DOHH2 (cell line): ENCODE measurements at regions not wholly inside any gene's neighbourhood (a gene's known extent, or its start where the extent isn't known, plus 50 kb on each side); places are given as distances from the start of the nearest gene placed in this dataset.

Experiments used
- H3F3A ChIP-seq: fragments of 200-600 bp; sonication (generic), shearing (Covaris generic); 2 replicates; pipeline ENCODE4 v1.6.0; 2016; ENCODE audit warnings: antibody characterized with exemption, mild to moderate bottlenecking; ENCODE audit not compliant: control insufficient read depth, insufficient read depth
- H3K27ac ChIP-seq: fragments of 200-600 bp; sonication (generic); 2 replicates; pipeline ENCODE4 v1.5.1; 2014; ENCODE audit warnings: low read depth, mild to moderate bottlenecking, low read length, moderate library complexity
- H3K27me3 ChIP-seq: fragments of 200-600 bp; sonication (generic); 2 replicates; pipeline ENCODE4 v1.6.1; 2014; ENCODE audit warnings: mild to moderate bottlenecking, low read length, mixed read lengths; ENCODE audit not compliant: control insufficient read depth
- H3K36me3 ChIP-seq: fragments of 200-600 bp; sonication (generic); 2 replicates; pipeline ENCODE4 v1.6.1; 2014; ENCODE audit warnings: mild to moderate bottlenecking, low read length, moderate library complexity, mixed read lengths; ENCODE audit not compliant: control insufficient read depth
- H3K4me1 ChIP-seq: fragments of 200-600 bp; sonication (generic); 2 replicates; pipeline ENCODE4 v1.6.1; 2014; ENCODE audit warnings: mild to moderate bottlenecking, low read length, mixed read lengths; ENCODE audit not compliant: control insufficient read depth
- H3K4me2 ChIP-seq: fragments of 200-600 bp; sonication (generic); 2 replicates; pipeline ENCODE4 v1.6.0; 2014; ENCODE audit warnings: mild to moderate bottlenecking, low read length, moderate library complexity
- H3K4me3 ChIP-seq: fragments of 200-600 bp; sonication (generic); 2 replicates; pipeline ENCODE4 v1.5.1; 2014; ENCODE audit warnings: mild to moderate bottlenecking, low read length, mixed read lengths
- H3K79me2 ChIP-seq: fragments of 200-600 bp; sonication (generic); 2 replicates; pipeline ENCODE4 v1.6.1; 2014; ENCODE audit warnings: mild to moderate bottlenecking, low read length, mixed read lengths; ENCODE audit not compliant: control insufficient read depth
- H3K9me2 ChIP-seq: fragments of 200-600 bp; sonication (generic); replicated peaks from 2 replicates; pipeline ENCODE4 v1.6.1; 2014; ENCODE audit warnings: mild to moderate bottlenecking, low read length, mixed read lengths; ENCODE audit not compliant: control insufficient read depth
- H3K9me3 ChIP-seq: fragments of 200-600 bp; sonication (generic); 2 replicates; pipeline ENCODE4 v1.6.1; 2014; ENCODE audit warnings: antibody characterized with exemption, low read length, mixed read lengths; ENCODE audit not compliant: control insufficient read depth, insufficient read depth
- H4K20me1 ChIP-seq: fragments of 200-600 bp; sonication (generic); 2 replicates; pipeline ENCODE4 v1.6.0; 2014; ENCODE audit warnings: low read depth, mild to moderate bottlenecking, antibody characterized with exemption, low read length, moderate library complexity; ENCODE audit not compliant: control insufficient read depth, insufficient read depth
- CTCF ChIP-seq: fragments of 200-600 bp; sonication (generic); IDR thresholded peaks from one replicate; pipeline ENCODE4 v1.5.1; 2014; ENCODE audit warnings: antibody characterized with exemption, mild to moderate bottlenecking, low read depth, low read length; ENCODE audit not compliant: poor library complexity, severe bottlenecking
- EZH2phosphoT487 ChIP-seq: fragments of 200-600 bp; sonication (generic); IDR thresholded peaks from 2 replicates; pipeline ENCODE4 v1.6.1; 2017; ENCODE audit warnings: borderline replicate concordance, mild to moderate bottlenecking, antibody characterized with exemption, low read length, moderate library complexity, mixed read lengths

- no peak overlapping the region for H3K4me2 ChIP-seq
- no peak overlapping the region for H3K27ac ChIP-seq
- no peaks in the 10 kb centered on the region for H3K36me3 ChIP-seq
- no peaks in the 10 kb centered on the region for H3K9me2 ChIP-seq
- no peaks in the 10 kb centered on the region for H3K79me2 ChIP-seq
- no peak overlapping the region for H3K4me3 ChIP-seq
- no peaks in the 10 kb centered on the region for H3K9me3 ChIP-seq
- peaks cover 16% of the 10 kb centered on the region for H3K27me3 ChIP-seq
- H3F3A ChIP-seq: no peaks in the 10 kb centered on the region
- TF ChIP-seq CTCF: no peak
- TF ChIP-seq EZH2phosphoT487: no peak
- no peaks in the 10 kb centered on the region for H3K4me1 ChIP-seq
- no peaks in the 10 kb centered on the region for H4K20me1 ChIP-seq
Observed at GRCh38 chr1:240031414-240031813, 60.3 kb upstream of the FMN2 start.

GRCh38 chr1:240033406-240033805 is 58.3 kb upstream of the FMN2 start:
- TF ChIP-seq CTCF (no peak), EZH2phosphoT487 (no peak)
- Histone ChIP-seq H3F3A (no peaks in the 10 kb centered on the region), H3K27ac (no peak overlapping the region), H3K4me3 (no peak overlapping the region), H3K9me3 (no peaks in the 10 kb centered on the region), H3K4me1 (no peaks in the 10 kb centered on the region), H3K4me2 (no peak overlapping the region), H3K9me2 (no peaks in the 10 kb centered on the region), H3K36me3 (no peaks in the 10 kb centered on the region), H4K20me1 (no peaks in the 10 kb centered on the region), H3K79me2 (no peaks in the 10 kb centered on the region), H3K27me3 (peaks cover 16% of the 10 kb centered on the region)

- Histone ChIP-seq H3K36me3 (no peaks in the 10 kb centered on the region), H3K4me1 (no peaks in the 10 kb centered on the region), H3K79me2 (no peaks in the 10 kb centered on the region), H3F3A (no peaks in the 10 kb centered on the region), H3K9me2 (no peaks in the 10 kb centered on the region), H4K20me1 (no peaks in the 10 kb centered on the region), H3K9me3 (no peaks in the 10 kb centered on the region), H3K4me2 (no peak overlapping the region), H3K27me3 (peaks cover 16% of the 10 kb centered on the region), H3K27ac (no peak overlapping the region), H3K4me3 (no peak overlapping the region)
- TF ChIP-seq EZH2phosphoT487: no peak
- TF ChIP-seq CTCF: no peak
Observed at GRCh38 chr1:240036526-240036925, 55.2 kb upstream of the FMN2 start.
